Prostate gland (tissue), 2 donors: ENCODE measurements at regions not wholly inside any gene's neighbourhood (a gene's known extent, or its start where the extent isn't known, plus 50 kb on each side); places are given as distances from the start of the nearest gene placed in this dataset.

Source experiments
- POLR2AphosphoS5 ChIP-seq: sonication (generic); formaldehyde crosslinking; IDR thresholded peaks from one replicate; pipeline ENCODE4 v1.6.1; 2017; ENCODE audit warnings: antibody characterized with exemption
- TF ChIP-seq, protein P1 (sequence below), 4 experiments: fragments of 200-600 bp in 2 of 4; fragments of 450-650 bp in 2 of 4; sonication (generic) in 2 of 4; IDR thresholded peaks; 1 replicate in 3 of 4; 2 replicates in 1 of 4; pipeline ENCODE4 v1.5.1; 2016 to 2019; ENCODE audit warnings: antibody characterized with exemption in 4 of 4, mild to moderate bottlenecking in 2 of 4, moderate library complexity in 2 of 4

DNA sequence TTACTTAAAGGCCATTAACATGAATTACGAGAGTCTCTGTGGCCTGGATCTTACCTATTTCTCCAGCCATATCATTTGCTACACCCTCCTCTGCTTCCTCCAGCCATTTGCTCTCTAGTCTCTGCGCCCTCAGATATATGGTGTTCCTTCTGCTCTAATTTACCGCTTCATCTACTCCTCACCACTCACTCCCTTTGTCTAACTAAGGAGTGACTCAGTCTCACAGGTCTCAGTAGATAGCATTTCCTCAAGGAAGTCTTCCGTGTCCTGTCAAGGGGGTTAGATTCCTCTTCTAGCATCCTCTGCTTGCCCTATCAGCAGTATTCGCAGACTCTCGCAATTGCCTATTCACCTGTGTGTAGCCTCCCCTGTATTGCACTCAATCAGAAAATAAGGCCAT is 892.1 kb upstream of the INTU start:
- TF ChIP-seq POLR2AphosphoS5 = no peak
- TF ChIP-seq, protein P1, sequence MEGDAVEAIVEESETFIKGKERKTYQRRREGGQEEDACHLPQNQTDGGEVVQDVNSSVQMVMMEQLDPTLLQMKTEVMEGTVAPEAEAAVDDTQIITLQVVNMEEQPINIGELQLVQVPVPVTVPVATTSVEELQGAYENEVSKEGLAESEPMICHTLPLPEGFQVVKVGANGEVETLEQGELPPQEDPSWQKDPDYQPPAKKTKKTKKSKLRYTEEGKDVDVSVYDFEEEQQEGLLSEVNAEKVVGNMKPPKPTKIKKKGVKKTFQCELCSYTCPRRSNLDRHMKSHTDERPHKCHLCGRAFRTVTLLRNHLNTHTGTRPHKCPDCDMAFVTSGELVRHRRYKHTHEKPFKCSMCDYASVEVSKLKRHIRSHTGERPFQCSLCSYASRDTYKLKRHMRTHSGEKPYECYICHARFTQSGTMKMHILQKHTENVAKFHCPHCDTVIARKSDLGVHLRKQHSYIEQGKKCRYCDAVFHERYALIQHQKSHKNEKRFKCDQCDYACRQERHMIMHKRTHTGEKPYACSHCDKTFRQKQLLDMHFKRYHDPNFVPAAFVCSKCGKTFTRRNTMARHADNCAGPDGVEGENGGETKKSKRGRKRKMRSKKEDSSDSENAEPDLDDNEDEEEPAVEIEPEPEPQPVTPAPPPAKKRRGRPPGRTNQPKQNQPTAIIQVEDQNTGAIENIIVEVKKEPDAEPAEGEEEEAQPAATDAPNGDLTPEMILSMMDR (IDR thresholded peaks at IDR 0.05) = no peak
